SIG-M5 treated with dmso at 0.1 percent for 504 hours (cell line): ENCODE measurements at regions not wholly inside any gene's neighbourhood (a gene's known extent, or its start where the extent isn't known, plus 50 kb on each side); places are given as distances from the start of the nearest gene placed in this dataset.
"Not testable (repeated sequence)": the region's sequence is repeated elsewhere in the genome, so short reads cannot be mapped to it uniquely, and the experiment has no call there.

Experiments
- DNase-seq: peaks from one replicate; lab custom pipeline; 2025; ENCODE audit not compliant: unreplicated experiment; lab: John Stamatoyannopoulos, UW

GRCh38 chr5:91824406-91824805 lies 441.3 kb upstream of the ARRDC3 start:
- DNase-seq: no peak

- no peak for DNase-seq
These were observed 437.8 kb upstream of the ARRDC3 start for GRCh38 chr5:91820874-91821273.

- no peak for DNase-seq
These were observed 433.6 kb upstream of the ARRDC3 start for GRCh38 chr5:91816681-91817080.

GRCh38 chr5:91797576-91797975 lies 414.5 kb upstream of the ARRDC3 start:
- DNase-seq: no peak

- DNase-seq: no peak
These were observed 411.9 kb upstream of the ARRDC3 start for GRCh38 chr5:91794856-91795548.

- no peak for DNase-seq
These were observed 411.3 kb upstream of the ARRDC3 start for GRCh38 chr5:91794455-91794854.

GRCh38 chr5:91787718-91788117 lies 404.6 kb upstream of the ARRDC3 start:
- DNase-seq: peak; percentile 43

GRCh38 chr5:91777671-91778070 lies 394.6 kb upstream of the ARRDC3 start:
- no peak for DNase-seq

GRCh38 chr5:91776249-91776648 lies 393.1 kb upstream of the ARRDC3 start:
- no peak for DNase-seq

GRCh38 chr5:91770400-91770799 lies 387.3 kb upstream of the ARRDC3 start:
- DNase-seq: no peak

- not testable (repeated sequence) for DNase-seq
These were observed 374.3 kb upstream of the ARRDC3 start for GRCh38 chr5:91757383-91757782.

- DNase-seq: no peak
These were observed 371.9 kb upstream of the ARRDC3 start for GRCh38 chr5:91754990-91755389.

GRCh38 chr5:91744470-91744869 lies 361.4 kb upstream of the ARRDC3 start:
- DNase-seq: not testable (repeated sequence)

GRCh38 chr5:91742550-91742949 lies 359.4 kb upstream of the ARRDC3 start:
- no peak for DNase-seq

- no peak for DNase-seq
These were observed 358.8 kb upstream of the ARRDC3 start for GRCh38 chr5:91741764-91742505.

- DNase-seq: no peak
These were observed 346.9 kb upstream of the ARRDC3 start for GRCh38 chr5:91730026-91730425.

- no peak for DNase-seq
These were observed 344.3 kb upstream of the ARRDC3 start for GRCh38 chr5:91727463-91727862.

- DNase-seq: no peak
These were observed 339.8 kb upstream of the ARRDC3 start for GRCh38 chr5:91722736-91723467.

GRCh38 chr5:91712718-91713117 lies 329.6 kb upstream of the ARRDC3 start:
- DNase-seq: no peak

GRCh38 chr5:91707521-91707841 lies 324.4 kb upstream of the ARRDC3 start:
- DNase-seq: no peak

- DNase-seq: no peak
These were observed 323.8 kb upstream of the ARRDC3 start for GRCh38 chr5:91706785-91707520.
